GM18498 (cell line): ENCODE measurements at regions not wholly inside any gene's neighbourhood (a gene's known extent, or its start where the extent isn't known, plus 50 kb on each side); places are given as distances from the start of the nearest gene placed in this dataset.

ENCODE experiments used
- ATAC-seq: cut with Tn5 transposase; IDR thresholded peaks from one replicate; pipeline ENCODE4 v1.9.1; 2021; ENCODE audit warnings: mild to moderate bottlenecking, moderate library complexity; ENCODE audit not compliant: unreplicated experiment

GRCh38 chr15:66848116-66848515 is 146.1 kb downstream of the SMAD6 start:
- no peak for ATAC-seq

GRCh38 chr15:66848686-66849392 is 146.8 kb downstream of the SMAD6 start:
- no peak for ATAC-seq

- no peak for ATAC-seq
Measured at GRCh38 chr15:66849393-66849745, 147.3 kb downstream of the SMAD6 start.

GRCh38 chr15:66849746-66850077 is 147.7 kb downstream of the SMAD6 start:
- ATAC-seq: no peak

GRCh38 chr15:66850078-66850991 is 148.3 kb downstream of the SMAD6 start:
- no peak for ATAC-seq

GRCh38 chr15:66850996-66851310 is 148.9 kb downstream of the SMAD6 start:
- no peak for ATAC-seq

- peak; percentile 60 for ATAC-seq
Measured at GRCh38 chr15:66851311-66852063, 149.5 kb downstream of the SMAD6 start.

- ATAC-seq: no peak
Measured at GRCh38 chr15:66852064-66852905, 150.2 kb downstream of the SMAD6 start.

- ATAC-seq: no peak
Measured at GRCh38 chr15:66854012-66854965, 152.3 kb downstream of the SMAD6 start.

GRCh38 chr15:66855041-66855440 is 153.0 kb downstream of the SMAD6 start:
- no peak for ATAC-seq

GRCh38 chr15:66857694-66858093 is 155.7 kb downstream of the SMAD6 start:
- ATAC-seq: no peak

GRCh38 chr15:66858423-66859207 is 156.6 kb downstream of the SMAD6 start:
- ATAC-seq: no peak

GRCh38 chr15:66859688-66860253 is 157.7 kb downstream of the SMAD6 start:
- ATAC-seq: no peak

- ATAC-seq: no peak
Measured at GRCh38 chr15:66860844-66861243, 158.8 kb downstream of the SMAD6 start.

GRCh38 chr15:66862111-66862939 is 160.3 kb downstream of the SMAD6 start:
- ATAC-seq: no peak

GRCh38 chr15:66862940-66863335 is 160.9 kb downstream of the SMAD6 start:
- ATAC-seq: peak; percentile 48

GRCh38 chr15:66863390-66864085 is 161.5 kb downstream of the SMAD6 start:
- no peak for ATAC-seq
